ENCODE measurements at regions not wholly inside any gene's neighbourhood (a gene's known extent, or its start where the extent isn't known, plus 50 kb on each side); places are given as distances from the start of the nearest gene placed in this dataset.
A peak's percentile ranks its signal among the peaks of the same experiment; 100 is the strongest.

GRCh38 chr5:159459132-159459627 is 128.9 kb upstream of the IL12B start (continued):
- TF ChIP-seq BCLAF1 (IDR thresholded peaks at IDR 0.05) (no peak), EGR1 (IDR thresholded peaks at IDR 0.05; ENCODE audit: borderline replicate concordance in 1 of 2, low read depth in 2 of 2, low read length in 2 of 2) (no peak), ZBED1 (IDR thresholded peaks at IDR 0.05; ENCODE audit: borderline replicate concordance) (no peak), TAF1 (IDR thresholded peaks at IDR 0.05; ENCODE audit: borderline replicate concordance, low read depth, low read length) (no peak)

GRCh38 chr5:159459951-159460538 is 129.8 kb upstream of the IL12B start:
- intact Hi-C loops (cut with micrococcal nuclease; ENCODE audit: unreplicated experiment) (loop anchor here (5.0 kb wide), 2 partner anchors 278 to 1007 kb away; no protein-coding TSS in a partner anchor), in situ Hi-C loops (cut with MboI) (no loop called here)
- no TSS peak for BruUV-seq (replicated peaks)
- Histone ChIP-seq H3K36me3 (ENCODE audit: control insufficient read depth in 2 of 2, insufficient read depth in 2 of 2, low read length in 1 of 2) (no peaks in the 10 kb centered on the region), H3K27me3 (replicated peaks in 1 of 2; ENCODE audit: control insufficient read depth in 2 of 2, insufficient read depth in 2 of 2, low read length in 1 of 2) (no peaks in the 10 kb centered on the region), H3K9ac (ENCODE audit: control insufficient read depth, insufficient read depth, low read length) (no peak overlapping the region), H3K9me3 (replicated peaks; ENCODE audit: control insufficient read depth, insufficient read depth, low read length) (no peaks in the 10 kb centered on the region), H3K27ac (ENCODE audit: control insufficient read depth, insufficient read depth) (peak overlapping the region; percentile 20; the same call in 1 of the 2 replicates), H3K4me1 (ENCODE audit: control insufficient read depth, insufficient read depth, low read length) (peaks cover 39% of the 10 kb centered on the region), H3K4me2 (ENCODE audit: control insufficient read depth, insufficient read depth) (peak overlapping the region; percentile 64), H3K4me3 (peak overlapping the region; percentile 12; the same call in 1 of the 2 replicates), H3K79me2 (ENCODE audit: control insufficient read depth, insufficient read depth, low read length) (no peaks in the 10 kb centered on the region), H4K20me1 (ENCODE audit: control insufficient read depth, insufficient read depth) (no peaks in the 10 kb centered on the region), H2AFZ (ENCODE audit: control insufficient read depth, low read depth, low read length) (no peak overlapping the region)
- ChIA-PET RAD21 (ENCODE audit: unreplicated experiment) (no interaction called here), POLR2A (interaction anchor here (0.5 kb wide), 1 partner anchor 642 kb away, joined by 3 read pairs; no protein-coding TSS in a partner anchor), CTCF (no interaction called here), SMC1A (ENCODE audit: uncharacterized antibody, unreplicated experiment) (no interaction called here)
- FAIRE-seq (no peak), ATAC-seq (peak; percentile 38), DNase-seq (ENCODE audit: low read depth, low spot score) (no peak)
- WGBS (ENCODE audit: insufficient coverage, insufficient replicate concordance, low lambda C conversion rate, missing lambda C conversion rate) = 0% methylated on average over 3 of the region's 3 CpGs
- no peak for TF ChIP-seq FOS (IDR thresholded peaks at IDR 0.05; ENCODE audit: borderline replicate concordance, extremely low read depth, insufficient read length)
- no peak for TF ChIP-seq MAX (IDR thresholded peaks at IDR 0.05; ENCODE audit: low read depth, low read length)
- TF ChIP-seq ESRRA (IDR thresholded peaks at IDR 0.05; ENCODE audit: low read length) = no peak
- TF ChIP-seq SUPT20H (IDR thresholded peaks at IDR 0.05; ENCODE audit: borderline replicate concordance, control insufficient read depth, low read depth, low read length) = no peak
- peak; percentile 64 for TF ChIP-seq BCL11A (IDR thresholded peaks at IDR 0.05; ENCODE audit: low read depth, low read length)
- TF ChIP-seq BRCA1 (IDR thresholded peaks at IDR 0.05; ENCODE audit: low read depth, low read length) = no peak
- no peak for TF ChIP-seq HSF1 (IDR thresholded peaks at IDR 0.05; ENCODE audit: low read depth, low read length)
- TF ChIP-seq PAX8 (IDR thresholded peaks at IDR 0.05) = no peak
- TF ChIP-seq NFYB (IDR thresholded peaks at IDR 0.05; ENCODE audit: insufficient read depth, low read depth, low read length) = no peak
- no peak for TF ChIP-seq RCOR1 (conservative IDR thresholded peaks at IDR 0.05; ENCODE audit: low read depth, low read length)
- TF ChIP-seq MEF2B (IDR thresholded peaks at IDR 0.05; ENCODE audit: partially characterized antibody, poor library complexity, severe bottlenecking) = peak; percentile 86
- TF ChIP-seq TCF3 (IDR thresholded peaks at IDR 0.05; ENCODE audit: borderline replicate concordance, insufficient read depth, low read depth, low read length) = no peak
- peak; percentile 79 to 83 for TF ChIP-seq IKZF2 (IDR thresholded peaks at IDR 0.05)

Data from GM12878 (cell line).